ENCODE measurements at regions not wholly inside any gene's neighbourhood (a gene's known extent, or its start where the extent isn't known, plus 50 kb on each side); places are given as distances from the start of the nearest gene placed in this dataset.

DNA sequence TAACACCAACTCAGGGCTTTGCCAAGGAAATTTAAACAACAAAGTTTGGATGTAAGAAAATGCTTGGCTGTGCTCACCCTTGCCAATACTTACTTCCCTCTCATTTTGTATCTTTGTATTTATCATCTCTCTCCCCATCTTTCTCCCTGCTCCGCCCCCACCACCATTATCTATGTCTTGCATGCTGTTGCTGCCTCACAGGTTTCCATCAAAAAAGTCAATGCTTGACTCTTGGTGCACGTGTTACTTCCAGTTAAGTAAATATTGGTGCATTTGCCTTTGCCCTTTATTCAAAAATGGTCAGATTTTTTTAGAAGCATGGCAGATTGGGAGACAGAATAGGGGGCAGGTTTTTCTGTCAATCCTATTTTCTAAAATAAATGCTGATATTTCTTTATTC lies 626.0 kb downstream of the ACTR3B start:
- H3K36me3 ChIP-seq, result no peaks in the 10 kb centered on the region
- TF ChIP-seq Cebpa-rat (IDR thresholded peaks at IDR 0.05), result no peak

DNA sequence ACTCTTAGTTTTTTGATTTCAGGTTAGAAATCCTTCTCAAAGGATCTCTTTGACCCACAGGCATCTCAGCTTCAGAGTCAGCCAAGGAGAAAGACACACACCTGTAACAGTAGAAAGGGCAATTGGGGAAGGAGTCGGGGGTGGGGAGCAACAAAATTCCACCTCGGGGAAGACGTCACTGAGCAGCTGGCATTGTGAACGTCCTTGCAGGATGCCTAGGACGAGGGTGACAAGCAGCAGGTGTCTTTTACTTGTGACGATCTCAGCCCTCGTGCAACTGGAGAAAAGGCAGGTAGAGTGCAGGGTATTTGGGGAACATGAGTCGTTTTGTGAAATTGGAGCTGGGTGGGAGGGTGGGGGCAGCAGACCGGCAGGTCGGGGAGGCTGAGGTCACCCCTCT lies 627.0 kb downstream of the ACTR3B start:
- TF ChIP-seq Cebpa-rat (IDR thresholded peaks at IDR 0.05), result no peak
- peaks cover 23% of the 10 kb centered on the region for H3K9me3 ChIP-seq

More for the DNA sequence above, 626.0 kb downstream of the ACTR3B start:
- Histone ChIP-seq H4K20me1 (no peaks in the 10 kb centered on the region), H3K4me2 (no peak overlapping the region), H3K9me3 (peaks cover 15% of the 10 kb centered on the region), H3K4me3 (no peak overlapping the region), H3K27ac (no peak overlapping the region), H3K9ac (no peak overlapping the region), H3K27me3 (no peaks in the 10 kb centered on the region), H3K4me1 (no peaks in the 10 kb centered on the region)

DNA sequence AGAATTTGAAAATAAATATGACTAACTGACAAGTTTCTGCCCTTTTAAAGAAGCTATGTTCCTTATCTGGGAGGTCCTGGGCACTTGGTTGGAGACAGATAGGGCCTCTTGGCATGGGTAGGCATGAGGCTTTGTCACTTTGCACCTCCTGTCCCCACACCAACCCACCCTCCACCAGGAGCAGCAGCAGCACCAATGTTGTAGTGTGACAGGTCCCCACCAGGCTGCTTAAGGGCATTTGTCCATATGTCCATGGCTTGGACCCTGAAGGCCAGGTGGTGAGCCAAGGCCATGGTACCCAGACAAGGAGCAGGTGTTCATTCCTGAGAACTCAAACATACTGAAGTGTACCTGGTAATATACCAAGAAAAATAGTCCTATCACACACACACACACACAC lies 629.1 kb downstream of the ACTR3B start:
- H3K9me3 ChIP-seq, result peaks cover 34% of the 10 kb centered on the region
- TF ChIP-seq Cebpa-rat (IDR thresholded peaks at IDR 0.05), result no peak

More for the DNA sequence above, 627.0 kb downstream of the ACTR3B start:
- H3K4me1 ChIP-seq, result no peaks in the 10 kb centered on the region
- H3K27me3 ChIP-seq, result no peaks in the 10 kb centered on the region
- no peaks in the 10 kb centered on the region for H3K36me3 ChIP-seq
- H3K9ac ChIP-seq, result no peak overlapping the region
- no peak overlapping the region for H3K4me3 ChIP-seq
- no peak overlapping the region for H3K4me2 ChIP-seq
- no peak overlapping the region for H3K27ac ChIP-seq
- H4K20me1 ChIP-seq, result no peaks in the 10 kb centered on the region

DNA sequence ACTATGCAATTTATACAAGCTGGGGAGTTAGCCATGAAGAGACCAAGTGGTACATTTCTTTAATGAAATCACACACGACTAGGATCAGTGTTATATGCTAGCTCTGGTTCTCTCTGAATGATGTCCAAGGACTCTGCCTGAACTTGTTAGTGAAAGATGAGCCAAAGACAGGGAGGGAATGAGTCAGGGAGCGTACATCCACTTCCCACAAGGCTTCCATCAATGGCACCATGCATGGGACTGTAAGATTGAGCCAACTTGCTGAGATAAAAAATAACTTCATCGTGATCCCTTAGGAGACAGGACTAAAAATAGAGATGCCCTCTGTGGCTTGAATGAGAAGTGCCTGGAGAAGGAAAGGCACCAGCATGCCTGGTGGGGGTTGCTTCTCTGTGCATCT lies 629.7 kb downstream of the ACTR3B start:
- Histone ChIP-seq H3K27ac (no peak overlapping the region), H3K36me3 (no peaks in the 10 kb centered on the region), H3K9me3 (peaks cover 41% of the 10 kb centered on the region), H3K4me1 (no peaks in the 10 kb centered on the region), H3K4me3 (no peak overlapping the region), H4K20me1 (no peaks in the 10 kb centered on the region), H3K9ac (no peak overlapping the region), H3K4me2 (no peak overlapping the region), H3K27me3 (no peaks in the 10 kb centered on the region)
- no peak for TF ChIP-seq Cebpa-rat (IDR thresholded peaks at IDR 0.05)

More for the DNA sequence above, 629.1 kb downstream of the ACTR3B start:
- H3K36me3 ChIP-seq, result no peaks in the 10 kb centered on the region
- H3K4me3 ChIP-seq, result no peak overlapping the region
- H3K9ac ChIP-seq, result no peak overlapping the region
- no peak overlapping the region for H3K27ac ChIP-seq
- H3K4me1 ChIP-seq, result no peaks in the 10 kb centered on the region
- H3K4me2 ChIP-seq, result no peak overlapping the region
- no peaks in the 10 kb centered on the region for H3K27me3 ChIP-seq
- no peaks in the 10 kb centered on the region for H4K20me1 ChIP-seq

DNA sequence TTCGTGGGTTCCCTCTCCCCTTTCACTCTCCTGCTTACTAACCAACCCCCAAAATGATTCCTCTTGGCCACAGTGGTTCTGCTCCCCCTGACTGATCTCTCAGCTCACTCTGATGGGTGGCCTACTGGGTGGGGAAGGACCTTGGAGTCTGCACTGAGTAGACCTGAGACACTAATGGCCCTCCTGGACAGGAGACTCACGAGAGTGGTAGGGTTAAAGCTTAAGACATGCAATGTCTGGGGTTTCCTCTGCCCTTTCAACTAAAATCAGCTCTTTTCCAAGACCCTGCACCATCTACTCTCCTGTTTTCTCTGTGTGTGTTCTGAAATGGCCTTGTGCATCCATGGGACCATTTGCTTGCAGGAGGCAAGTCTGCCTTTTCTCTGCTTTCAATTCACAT lies 631.4 kb downstream of the ACTR3B start:
- no peaks in the 10 kb centered on the region for H3K27me3 ChIP-seq
- no peak overlapping the region for H3K4me2 ChIP-seq
- H3K4me1 ChIP-seq, result no peaks in the 10 kb centered on the region
- H3K9me3 ChIP-seq, result peaks cover 41% of the 10 kb centered on the region
- H4K20me1 ChIP-seq, result no peaks in the 10 kb centered on the region
- H3K4me3 ChIP-seq, result no peak overlapping the region
- no peak overlapping the region for H3K9ac ChIP-seq
- no peak for TF ChIP-seq Cebpa-rat (IDR thresholded peaks at IDR 0.05)
- H3K36me3 ChIP-seq, result no peaks in the 10 kb centered on the region
- no peak overlapping the region for H3K27ac ChIP-seq

DNA sequence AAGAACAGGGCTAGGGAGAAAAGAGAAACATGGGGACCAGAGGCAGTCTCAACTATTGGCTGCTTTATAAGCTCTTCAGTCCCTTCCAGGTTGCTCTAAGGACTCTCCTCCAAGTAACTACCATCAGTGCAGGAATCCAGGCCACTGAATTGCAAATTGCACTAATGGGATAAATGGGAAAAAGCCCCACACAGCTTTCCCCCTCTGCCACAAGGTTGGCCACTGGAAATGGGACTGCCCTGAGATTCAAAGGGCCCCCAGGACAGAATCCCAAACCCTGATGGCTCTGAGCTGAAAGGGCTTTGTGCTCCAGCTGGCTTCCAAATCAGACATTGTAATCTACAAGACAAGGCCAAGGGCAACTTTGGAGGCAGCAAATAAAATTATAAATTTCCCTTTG lies 633.2 kb downstream of the ACTR3B start:
- Histone ChIP-seq H3K4me3 (no peak overlapping the region), H3K27me3 (no peaks in the 10 kb centered on the region), H3K4me2 (no peak overlapping the region), H4K20me1 (no peaks in the 10 kb centered on the region), H3K4me1 (no peaks in the 10 kb centered on the region), H3K9ac (no peak overlapping the region), H3K27ac (no peak overlapping the region), H3K9me3 (peaks cover 41% of the 10 kb centered on the region), H3K36me3 (no peaks in the 10 kb centered on the region)
- no peak for TF ChIP-seq Cebpa-rat (IDR thresholded peaks at IDR 0.05)

DNA sequence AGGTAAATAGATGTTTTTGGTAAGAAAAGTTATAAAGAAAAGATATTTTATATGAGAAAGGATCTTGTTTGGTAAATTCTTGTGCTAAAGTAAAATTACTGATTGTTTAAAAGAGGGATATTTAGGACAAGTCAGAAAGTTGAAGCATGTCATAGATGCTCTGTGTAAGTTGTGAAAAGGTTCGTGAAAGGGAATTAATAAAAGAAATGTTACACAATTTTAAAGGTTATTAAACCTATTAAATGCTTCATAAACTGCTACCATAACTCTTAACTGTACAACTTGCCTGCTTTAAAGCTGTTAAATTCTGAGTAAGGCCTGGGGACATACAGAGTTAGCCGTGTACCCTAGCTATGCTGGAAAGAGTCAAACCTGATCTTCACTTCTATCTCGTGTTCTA lies 634.1 kb downstream of the ACTR3B start:
- Histone ChIP-seq H3K27ac (no peak overlapping the region), H4K20me1 (no peaks in the 10 kb centered on the region), H3K4me1 (no peaks in the 10 kb centered on the region), H3K36me3 (no peaks in the 10 kb centered on the region), H3K9ac (no peak overlapping the region), H3K4me2 (no peak overlapping the region), H3K4me3 (no peak overlapping the region), H3K27me3 (no peaks in the 10 kb centered on the region), H3K9me3 (peaks cover 41% of the 10 kb centered on the region)
- no peak for TF ChIP-seq Cebpa-rat (IDR thresholded peaks at IDR 0.05)

DNA sequence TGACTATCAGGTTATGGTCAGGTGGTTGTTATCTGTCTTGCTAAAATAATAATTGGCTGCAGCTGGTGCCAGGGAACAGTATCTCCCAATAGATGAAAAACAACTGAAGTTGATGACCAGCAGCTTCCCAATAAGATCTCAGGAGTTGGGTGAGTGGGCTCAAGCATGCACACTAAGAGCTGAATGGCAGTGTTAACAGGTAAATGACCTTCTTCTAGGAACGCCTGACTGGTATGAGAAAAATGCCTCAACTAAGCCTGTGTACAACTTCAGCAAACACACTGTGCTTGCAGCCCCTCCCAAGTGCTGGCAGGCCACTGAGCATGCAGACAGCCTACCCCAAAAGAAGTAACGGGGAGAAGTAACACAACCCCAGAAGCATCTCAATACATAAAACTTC lies 636.9 kb downstream of the ACTR3B start:
- Histone ChIP-seq H3K4me2 (no peak overlapping the region), H3K27me3 (no peaks in the 10 kb centered on the region), H4K20me1 (no peaks in the 10 kb centered on the region), H3K36me3 (no peaks in the 10 kb centered on the region), H3K4me3 (no peak overlapping the region), H3K9me3 (peaks cover 18% of the 10 kb centered on the region), H3K9ac (no peak overlapping the region), H3K27ac (no peak overlapping the region), H3K4me1 (no peaks in the 10 kb centered on the region)
- no peak for TF ChIP-seq Cebpa-rat (IDR thresholded peaks at IDR 0.05)

DNA sequence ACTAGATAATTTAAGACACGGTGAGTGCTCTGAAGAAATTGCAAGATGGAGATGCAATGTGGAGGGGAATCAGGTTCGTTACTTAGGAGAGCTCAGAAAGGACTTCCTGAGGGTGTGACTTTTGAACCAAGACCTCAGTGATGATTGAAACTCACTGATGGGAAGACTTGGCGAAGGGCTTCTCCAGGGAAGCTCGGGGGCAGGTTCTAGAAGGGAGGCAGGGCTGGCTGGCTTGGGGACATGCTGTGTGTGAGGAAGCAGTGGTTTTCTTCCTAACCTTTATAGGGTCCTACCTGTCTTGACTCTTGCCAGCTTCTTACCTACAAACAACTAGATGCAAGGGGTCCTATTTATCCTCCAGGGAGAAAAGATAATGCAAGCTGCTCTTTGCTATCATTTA lies 637.9 kb downstream of the ACTR3B start:
- Histone ChIP-seq H3K4me2 (no peak overlapping the region), H3K4me1 (no peaks in the 10 kb centered on the region)

DNA sequence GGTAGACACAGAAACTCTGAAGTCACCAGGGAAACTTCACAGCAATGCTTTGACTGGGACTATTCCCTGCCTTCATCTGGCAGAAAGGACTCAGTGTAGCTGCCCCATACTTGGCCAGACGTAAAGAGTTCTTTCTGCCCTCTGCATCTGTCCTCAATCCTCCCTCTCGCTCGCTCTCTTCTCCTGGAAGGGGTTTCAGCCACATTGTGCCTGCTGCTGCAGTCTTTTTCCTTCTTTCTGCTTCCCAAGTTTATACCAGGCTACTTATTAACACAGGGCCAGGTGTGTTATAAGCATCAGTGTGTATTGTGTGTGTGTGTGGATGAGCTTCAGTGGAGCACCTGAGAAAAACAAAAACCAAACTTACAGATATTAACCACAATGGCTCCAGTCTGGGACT lies 638.4 kb downstream of the ACTR3B start:
- H3K27ac ChIP-seq, result no peak overlapping the region
- no peak for TF ChIP-seq Cebpa-rat (IDR thresholded peaks at IDR 0.05)
- H4K20me1 ChIP-seq, result no peaks in the 10 kb centered on the region
- H3K36me3 ChIP-seq, result no peaks in the 10 kb centered on the region
- no peaks in the 10 kb centered on the region for H3K27me3 ChIP-seq
- H3K9me3 ChIP-seq, result peaks cover 13% of the 10 kb centered on the region
- no peak overlapping the region for H3K4me3 ChIP-seq
- H3K4me1 ChIP-seq, result no peaks in the 10 kb centered on the region
- no peak overlapping the region for H3K9ac ChIP-seq
- no peak overlapping the region for H3K4me2 ChIP-seq

More for the DNA sequence above, 637.9 kb downstream of the ACTR3B start:
- Histone ChIP-seq H3K4me3 (no peak overlapping the region), H3K9ac (no peak overlapping the region), H4K20me1 (no peaks in the 10 kb centered on the region), H3K9me3 (peaks cover 18% of the 10 kb centered on the region), H3K27me3 (no peaks in the 10 kb centered on the region), H3K27ac (no peak overlapping the region), H3K36me3 (no peaks in the 10 kb centered on the region)
- no peak for TF ChIP-seq Cebpa-rat (IDR thresholded peaks at IDR 0.05)

DNA sequence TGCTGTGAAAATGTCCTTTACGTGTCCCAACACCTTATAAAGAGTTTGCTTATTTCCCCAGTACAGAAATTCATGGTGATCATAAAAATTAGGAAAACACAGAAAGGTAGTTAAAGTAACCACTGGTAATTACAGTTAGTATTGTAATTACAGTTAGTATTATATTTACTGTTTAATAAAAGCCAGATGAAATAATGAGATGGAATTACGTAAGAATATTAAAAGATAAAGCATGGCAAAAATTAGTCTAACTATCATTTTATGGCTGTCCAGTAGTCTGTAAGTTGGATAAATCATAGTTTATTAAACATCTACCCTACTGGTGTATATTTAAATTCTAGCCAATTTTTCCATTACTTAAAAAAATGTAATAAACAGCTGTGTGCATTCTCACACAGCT lies 638.8 kb downstream of the ACTR3B start:
- no peak overlapping the region for H3K27ac ChIP-seq
- no peaks in the 10 kb centered on the region for H3K36me3 ChIP-seq
- H4K20me1 ChIP-seq, result no peaks in the 10 kb centered on the region
- no peak overlapping the region for H3K9ac ChIP-seq
- H3K4me1 ChIP-seq, result no peaks in the 10 kb centered on the region
- H3K4me3 ChIP-seq, result no peak overlapping the region
- no peak for TF ChIP-seq Cebpa-rat (IDR thresholded peaks at IDR 0.05)
- H3K9me3 ChIP-seq, result peaks cover 9% of the 10 kb centered on the region
- H3K27me3 ChIP-seq, result no peaks in the 10 kb centered on the region
- H3K4me2 ChIP-seq, result no peak overlapping the region
